Lung (tissue), 11 donors: ENCODE measurements at regions not wholly inside any gene's neighbourhood (a gene's known extent, or its start where the extent isn't known, plus 50 kb on each side); places are given as distances from the start of the nearest gene placed in this dataset.

Experiments
- ATAC-seq: fragments of 200-7000 bp; cut with Tn5 transposase; one replicate; pipeline ENCODE4 v1.9.1; 2020; ENCODE audit warnings: moderate number of reproducible peaks; ENCODE audit not compliant: insufficient read depth, low FRiP score
- DNase-seq, 3 donors: peaks; one replicate each; pipeline ENCODE4 v3.0.0-alpha.2; 2013 to 2017
- H3K27ac ChIP-seq, 2 donors: one replicate each; pipeline ENCODE4 v1.5.1; 2013; ENCODE audit warnings: mild to moderate bottlenecking in 2 of 2, moderate library complexity in 2 of 2, control low read depth in 1 of 2, inconsistent platforms in 1 of 2, low read depth in 1 of 2, low read length in 1 of 2
- H3K27me3 ChIP-seq, 3 donors: one replicate each; pipeline ENCODE4 v1.5.1; 2013; ENCODE audit warnings: low read length in 2 of 3; ENCODE audit not compliant: control insufficient read depth in 3 of 3, insufficient read depth in 3 of 3
- H3K36me3 ChIP-seq, 4 donors: one replicate each; pipeline ENCODE4 v1.5.1; 2013; ENCODE audit warnings: low read length in 4 of 4, mild to moderate bottlenecking in 1 of 4, moderate library complexity in 1 of 4; ENCODE audit not compliant: control insufficient read depth in 4 of 4, insufficient read depth in 4 of 4
- H3K4me1 ChIP-seq, 5 donors: one replicate each; pipeline ENCODE4 v1.5.1; 2013; ENCODE audit warnings: low read length in 5 of 5, mild to moderate bottlenecking in 2 of 5, moderate library complexity in 1 of 5; ENCODE audit not compliant: control insufficient read depth in 5 of 5, insufficient read depth in 5 of 5
- H3K4me3 ChIP-seq: one replicate; pipeline ENCODE4 v1.5.1; 2013; ENCODE audit warnings: mild to moderate bottlenecking, control low read depth, moderate library complexity
- H3K9ac ChIP-seq, 2 donors: one replicate each; pipeline ENCODE4 v1.5.1; 2013; ENCODE audit warnings: low read length in 2 of 2, control low read depth in 1 of 2; ENCODE audit not compliant: insufficient read depth in 1 of 2
- H3K9me3 ChIP-seq, 4 donors: one replicate each; pipeline ENCODE4 v1.5.1; 2013; ENCODE audit warnings: low read length in 3 of 4, mild to moderate bottlenecking in 1 of 4, moderate library complexity in 1 of 4; ENCODE audit not compliant: control insufficient read depth in 4 of 4, insufficient read depth in 3 of 4
- CTCF ChIP-seq: IDR thresholded peaks from 2 replicates; pipeline ENCODE4 v1.5.1; 2012; ENCODE audit warnings: mild to moderate bottlenecking; ENCODE audit errors: control extremely low read depth, extremely low read depth
- WGBS, 2 donors: extraction: QIAGEN DNeasy Blood & Tissue Kit; methylation state at CpG; one replicate each; pipeline ENCODE4 v1.1.7; 2013; 5-methylcytosine and 5-hydroxymethylcytosine counted together
- donor health status: control.
- donor health status: control.
- donor health status: Bipolar disorder and iron deficiency.
- donor health status: healthy.
- donor health status: DM: yes; HTN: yes; CAD: no.

- Histone ChIP-seq H3K36me3 (no peaks in the 10 kb centered on the region), H3K9me3 (peaks cover 0 to 4% (median 0%) of the 10 kb centered on the region in 4 donors), H3K4me3 (no peak overlapping the region), H3K9ac (no peak overlapping the region), H3K27me3 (no peaks in the 10 kb centered on the region), H3K4me1 (peaks cover 0 to 3% (median 0%) of the 10 kb centered on the region in 5 donors), H3K27ac (no peak overlapping the region)
- TF ChIP-seq CTCF, result no peak
- WGBS, 2 donors, result 78 to 88% methylated on average over 14 of the region's 14 CpGs
- DNase-seq, result no peak
- ATAC-seq, result no peak
These were observed 254.3 kb upstream of the FOXQ1 start for GRCh38 chr6:1057490-1058135.

GRCh38 chr6:1055015-1055921 lies 256.6 kb upstream of the FOXQ1 start:
- Histone ChIP-seq H3K4me1 (peaks cover 0 to 3% (median 0%) of the 10 kb centered on the region in 5 donors), H3K27me3 (no peaks in the 10 kb centered on the region), H3K27ac (no peak overlapping the region), H3K36me3 (no peaks in the 10 kb centered on the region), H3K9ac (no peak overlapping the region), H3K4me3 (no peak overlapping the region), H3K9me3 (peaks cover 0 to 4% (median under 1%) of the 10 kb centered on the region in 4 donors)
- DNase-seq (peak in 1 of 3 donors; percentile 24), ATAC-seq (no peak)
- 70 to 78% methylated on average over 16 of the region's 16 CpGs for WGBS, 2 donors
- no peak for TF ChIP-seq CTCF

GRCh38 chr6:1054653-1055014 lies 257.3 kb upstream of the FOXQ1 start:
- Histone ChIP-seq H3K27ac (no peak overlapping the region), H3K9ac (no peak overlapping the region), H3K4me3 (no peak overlapping the region), H3K27me3 (no peaks in the 10 kb centered on the region), H3K4me1 (peaks cover 0 to 3% (median 0%) of the 10 kb centered on the region in 5 donors), H3K36me3 (no peaks in the 10 kb centered on the region), H3K9me3 (peaks cover 0 to 4% (median under 1%) of the 10 kb centered on the region in 4 donors)
- DNase-seq, result no peak
- TF ChIP-seq CTCF, result no peak
- ATAC-seq, result no peak
- 76 to 85% methylated on average over 3 of the region's 3 CpGs for WGBS, 2 donors
